ENCODE measurements at regions not wholly inside any gene's neighbourhood (a gene's known extent, or its start where the extent isn't known, plus 50 kb on each side); places are given as distances from the start of the nearest gene placed in this dataset.

- intact Hi-C loops (cut with DNase I; ENCODE audit: low total_unique reads) = no loop called here
- no peak overlapping the region for H3K4me3 ChIP-seq (ENCODE audit: low read depth, poor library complexity, severe bottlenecking)
- whole genome bisulfite sequencing, 2 donors = 94 to 96% methylated on average over 1 of the region's 1 CpG
- no peak for DNase-seq (ENCODE audit: low spot score in 2 of 2)
- TF ChIP-seq POLR2A (IDR thresholded peaks at IDR 0.05) (no peak), CTCF (IDR thresholded peaks at IDR 0.05) (no peak)
Measured at GRCh38 chr7:46446151-46446550, 525.1 kb upstream of the IGFBP3 start.

GRCh38 chr7:46444256-46444655 lies 523.2 kb upstream of the IGFBP3 start:
- no peak overlapping the region for H3K4me3 ChIP-seq (ENCODE audit: low read depth, poor library complexity, severe bottlenecking)
- WGBS, 2 donors = 53 to 57% methylated on average over 3 of the region's 3 CpGs
- DNase-seq (ENCODE audit: low spot score in 2 of 2) = no peak
- TF ChIP-seq CTCF (IDR thresholded peaks at IDR 0.05) = no peak
- TF ChIP-seq POLR2A (IDR thresholded peaks at IDR 0.05) = no peak
- intact Hi-C loops (cut with DNase I; ENCODE audit: low total_unique reads) = no loop called here

- H3K4me3 ChIP-seq (ENCODE audit: low read depth, poor library complexity, severe bottlenecking) = no peak overlapping the region
- no peak for DNase-seq (ENCODE audit: low spot score in 2 of 2)
- intact Hi-C loops (cut with DNase I; ENCODE audit: low total_unique reads) = no loop called here
- WGBS, 2 donors = 62 to 90% methylated on average over 6 of the region's 6 CpGs
- TF ChIP-seq CTCF (IDR thresholded peaks at IDR 0.05) = no peak
- no peak for TF ChIP-seq POLR2A (IDR thresholded peaks at IDR 0.05)
Measured at GRCh38 chr7:46440186-46440585, 519.1 kb upstream of the IGFBP3 start.

GRCh38 chr7:46432708-46433107 lies 511.6 kb upstream of the IGFBP3 start:
- DNase-seq (ENCODE audit: low spot score in 2 of 2) = no peak
- no peak for TF ChIP-seq CTCF (IDR thresholded peaks at IDR 0.05)
- TF ChIP-seq POLR2A (IDR thresholded peaks at IDR 0.05) = no peak
- intact Hi-C loops (cut with DNase I; ENCODE audit: low total_unique reads) = no loop called here
- WGBS, 2 donors = 40 to 42% methylated on average over 4 of the region's 4 CpGs
- H3K4me3 ChIP-seq (ENCODE audit: low read depth, poor library complexity, severe bottlenecking) = no peak overlapping the region

GRCh38 chr7:46428295-46428694 lies 507.2 kb upstream of the IGFBP3 start:
- TF ChIP-seq CTCF (IDR thresholded peaks at IDR 0.05) (no peak), POLR2A (IDR thresholded peaks at IDR 0.05) (no peak)
- intact Hi-C loops (cut with DNase I; ENCODE audit: low total_unique reads) = no loop called here
- no peak for DNase-seq (ENCODE audit: low spot score in 2 of 2)
- no peak overlapping the region for H3K4me3 ChIP-seq (ENCODE audit: low read depth, poor library complexity, severe bottlenecking)

GRCh38 chr7:46424934-46425333 lies 503.9 kb upstream of the IGFBP3 start:
- WGBS, 2 donors = 90 to 91% methylated on average over 1 of the region's 1 CpG
- TF ChIP-seq CTCF (IDR thresholded peaks at IDR 0.05) = no peak
- TF ChIP-seq POLR2A (IDR thresholded peaks at IDR 0.05) = no peak
- no peak for DNase-seq (ENCODE audit: low spot score in 2 of 2)

More at GRCh38 chr7:46424934-46425333, 503.9 kb upstream of the IGFBP3 start:
- no peak overlapping the region for H3K4me3 ChIP-seq (ENCODE audit: low read depth, poor library complexity, severe bottlenecking)
- intact Hi-C loops (cut with DNase I; ENCODE audit: low total_unique reads) = no loop called here
